NT2/D1 (cell line): ENCODE measurements at regions not wholly inside any gene's neighbourhood (a gene's known extent, or its start where the extent isn't known, plus 50 kb on each side); places are given as distances from the start of the nearest gene placed in this dataset.

Experiments used
- SUZ12 ChIP-seq: IDR thresholded peaks from 2 replicates; pipeline ENCODE4 v1.6.1; 2011; ENCODE audit not compliant: insufficient read length, insufficient read depth; ENCODE audit errors: extremely low read depth
- YY1 ChIP-seq: IDR thresholded peaks from 2 replicates; pipeline ENCODE4 v1.6.1; 2011; ENCODE audit not compliant: insufficient read length, insufficient read depth
- ZNF274 ChIP-seq: IDR thresholded peaks from 2 replicates; pipeline ENCODE4 v1.6.1; 2011; ENCODE audit warnings: mild to moderate bottlenecking, low read depth, low read length

- TF ChIP-seq ZNF274 = no peak
- TF ChIP-seq YY1 = no peak
- TF ChIP-seq SUZ12 = no peak
Measured at GRCh38 chr4:23594125-23594524, 295.7 kb downstream of the PPARGC1A start.
